SK-N-SH treated with all-trans-retinoic acid at 6 μM for 48 hours (cell line): ENCODE measurements at regions not wholly inside any gene's neighbourhood (a gene's known extent, or its start where the extent isn't known, plus 50 kb on each side); places are given as distances from the start of the nearest gene placed in this dataset.

ENCODE experiments used
- ATAC-seq: fragments of 200-7000 bp; cut with Tn5 transposase; 3 replicates; pipeline ENCODE4 v1.9.1; 2020; ENCODE audit warnings: mild to moderate bottlenecking, moderate library complexity
- ARNTL ChIP-seq: fragments of 450-650 bp; formaldehyde crosslinking; IDR thresholded peaks from 2 replicates; pipeline ENCODE4 v1.5.0; 2020; ENCODE audit warnings: low read depth, mild to moderate bottlenecking, moderate library complexity, borderline replicate concordance
- BACH2 ChIP-seq: fragments of 250-450 bp; sonication (Bioruptor Pico); IDR thresholded peaks from 2 replicates; pipeline ENCODE4 v1.9.0; 2021; ENCODE audit warnings: mild to moderate bottlenecking, borderline replicate concordance
- CSDC2 ChIP-seq: fragments of 250-450 bp; sonication (Bioruptor Pico); IDR thresholded peaks from 2 replicates; pipeline ENCODE4 v1.5.0; 2020; ENCODE audit warnings: mild to moderate bottlenecking, moderate library complexity
- CSRNP3 ChIP-seq: fragments of 250-450 bp; sonication (Bioruptor Pico); IDR thresholded peaks from 2 replicates; pipeline ENCODE4 v1.5.1; 2021; ENCODE audit warnings: mild to moderate bottlenecking, moderate library complexity
- ESRRG ChIP-seq: fragments of 250-450 bp; sonication (Bioruptor Pico); IDR thresholded peaks from 2 replicates; pipeline ENCODE4 v1.6.1; 2021; ENCODE audit warnings: mild to moderate bottlenecking
- ISL1 ChIP-seq: fragments of 250-450 bp; sonication (Bioruptor Pico); IDR thresholded peaks from 2 replicates; pipeline ENCODE4 v2.1.2; 2022; ENCODE audit warnings: mild to moderate bottlenecking, moderate library complexity
- OSR1 ChIP-seq: fragments of 250-450 bp; sonication (Bioruptor Pico); IDR thresholded peaks from 2 replicates; pipeline ENCODE4 v1.8.0; 2022; ENCODE audit warnings: moderate library complexity, mild to moderate bottlenecking, inconsistent platforms
- POU6F1 ChIP-seq: fragments of 250-450 bp; sonication (Bioruptor Pico); IDR thresholded peaks from 2 replicates; pipeline ENCODE4 v1.8.0; 2021; ENCODE audit warnings: low read depth, mild to moderate bottlenecking, moderate library complexity, borderline replicate concordance
- PPARA ChIP-seq: fragments of 250-450 bp; sonication (Bioruptor Pico); IDR thresholded peaks from 2 replicates; pipeline ENCODE4 v1.5.0; 2020; ENCODE audit warnings: mild to moderate bottlenecking, borderline replicate concordance
- RARB ChIP-seq: fragments of 250-450 bp; sonication (Bioruptor Pico); IDR thresholded peaks from 2 replicates; pipeline ENCODE4 v1.8.0; 2021; ENCODE audit warnings: mild to moderate bottlenecking, moderate library complexity
- SNAI2 ChIP-seq: fragments of 250-450 bp; sonication (Bioruptor Pico); IDR thresholded peaks from 2 replicates; pipeline ENCODE4 v1.5.0; 2020; ENCODE audit warnings: mild to moderate bottlenecking, moderate library complexity
- TCF4 ChIP-seq: fragments of 250-450 bp; sonication (Bioruptor Pico); IDR thresholded peaks from 2 replicates; pipeline ENCODE4 v1.8.0; 2021; ENCODE audit warnings: mild to moderate bottlenecking, moderate library complexity, borderline replicate concordance
- TOX ChIP-seq: fragments of 250-450 bp; sonication (Bioruptor Pico); IDR thresholded peaks from 2 replicates; pipeline ENCODE4 v1.8.0; 2021; ENCODE audit warnings: mild to moderate bottlenecking, moderate library complexity, borderline replicate concordance
- ZC3H10 ChIP-seq: fragments of 250-450 bp; sonication (Bioruptor Pico); IDR thresholded peaks from 2 replicates; pipeline ENCODE4 v1.5.1; 2021; ENCODE audit warnings: mild to moderate bottlenecking, moderate library complexity
- ZFP3 ChIP-seq: fragments of 250-450 bp; sonication (Bioruptor Pico); IDR thresholded peaks from 2 replicates; pipeline ENCODE4 v1.5.0; 2020; ENCODE audit warnings: mild to moderate bottlenecking, moderate library complexity
- ZFP30 ChIP-seq: fragments of 450-650 bp; formaldehyde crosslinking; IDR thresholded peaks from 2 replicates; pipeline ENCODE4 v1.5.0; 2022; ENCODE audit warnings: mild to moderate bottlenecking, moderate library complexity
- ZNF565 ChIP-seq: fragments of 450-650 bp; formaldehyde crosslinking; conservative IDR thresholded peaks from 2 replicates; pipeline ENCODE4 v1.5.0; 2020; ENCODE audit warnings: low read depth, mild to moderate bottlenecking, moderate library complexity
- ZNF70 ChIP-seq: fragments of 450-650 bp; formaldehyde crosslinking; IDR thresholded peaks from 2 replicates; pipeline ENCODE4 v1.5.0; 2020; ENCODE audit warnings: mild to moderate bottlenecking, moderate library complexity
- ZNF8 ChIP-seq: fragments of 450-650 bp; formaldehyde crosslinking; IDR thresholded peaks from 2 replicates; pipeline ENCODE4 v1.5.0; 2020; ENCODE audit warnings: mild to moderate bottlenecking, moderate library complexity
- TF ChIP-seq, protein P1 (sequence below): fragments of 250-450 bp; sonication (Bioruptor Pico); IDR thresholded peaks from 2 replicates; pipeline ENCODE4 v1.8.0; 2020; ENCODE audit warnings: mild to moderate bottlenecking, moderate library complexity, borderline replicate concordance
- TF ChIP-seq, protein P2 (sequence below): fragments of 250-450 bp; sonication (Bioruptor Pico); IDR thresholded peaks from 2 replicates; pipeline ENCODE4 v1.5.1; 2020; ENCODE audit warnings: low read depth, mild to moderate bottlenecking, moderate library complexity

DNA sequence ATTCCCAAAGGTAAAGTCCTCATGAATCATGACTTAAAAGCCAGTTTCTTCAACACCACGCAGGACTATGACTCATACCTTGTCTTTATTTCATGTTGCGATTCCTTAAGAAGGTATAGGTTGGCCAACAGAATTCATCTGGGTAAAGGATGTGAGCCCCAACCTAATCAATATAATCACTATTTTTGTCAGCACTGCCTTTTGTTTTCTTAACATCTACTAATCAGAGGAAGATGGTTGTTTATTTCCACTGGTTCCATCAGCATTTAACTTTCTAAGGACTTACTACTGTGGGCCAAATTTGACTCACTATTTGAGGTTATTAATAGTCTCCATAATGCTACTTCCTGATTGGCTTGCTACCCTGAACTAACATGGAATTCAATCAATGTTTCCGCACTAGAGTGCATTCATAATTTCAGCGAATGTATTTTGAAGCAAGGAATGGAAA is 78.6 kb downstream of the SCG2 start:
- no peak; the same call in 2 of the 3 replicates for ATAC-seq
- TF ChIP-seq TCF4 (CRISPR knock-in tag) = no peak
- no peak for TF ChIP-seq BACH2 (CRISPR knock-in tag)
- no peak for TF ChIP-seq SNAI2 (CRISPR knock-in tag)
- no peak for TF ChIP-seq RARB
- TF ChIP-seq ZFP3 = no peak
- no peak for TF ChIP-seq OSR1 (CRISPR knock-in tag)
- no peak for TF ChIP-seq POU6F1 (CRISPR knock-in tag)
- TF ChIP-seq CSDC2 = no peak
- no peak for TF ChIP-seq ZFP30 (CRISPR knock-in tag)
- TF ChIP-seq, protein P1, sequence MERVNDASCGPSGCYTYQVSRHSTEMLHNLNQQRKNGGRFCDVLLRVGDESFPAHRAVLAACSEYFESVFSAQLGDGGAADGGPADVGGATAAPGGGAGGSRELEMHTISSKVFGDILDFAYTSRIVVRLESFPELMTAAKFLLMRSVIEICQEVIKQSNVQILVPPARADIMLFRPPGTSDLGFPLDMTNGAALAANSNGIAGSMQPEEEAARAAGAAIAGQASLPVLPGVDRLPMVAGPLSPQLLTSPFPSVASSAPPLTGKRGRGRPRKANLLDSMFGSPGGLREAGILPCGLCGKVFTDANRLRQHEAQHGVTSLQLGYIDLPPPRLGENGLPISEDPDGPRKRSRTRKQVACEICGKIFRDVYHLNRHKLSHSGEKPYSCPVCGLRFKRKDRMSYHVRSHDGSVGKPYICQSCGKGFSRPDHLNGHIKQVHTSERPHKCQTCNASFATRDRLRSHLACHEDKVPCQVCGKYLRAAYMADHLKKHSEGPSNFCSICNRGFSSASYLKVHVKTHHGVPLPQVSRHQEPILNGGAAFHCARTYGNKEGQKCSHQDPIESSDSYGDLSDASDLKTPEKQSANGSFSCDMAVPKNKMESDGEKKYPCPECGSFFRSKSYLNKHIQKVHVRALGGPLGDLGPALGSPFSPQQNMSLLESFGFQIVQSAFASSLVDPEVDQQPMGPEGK (CRISPR knock-in tag) = no peak
- TF ChIP-seq ARNTL (CRISPR knock-in tag) = no peak
- TF ChIP-seq ZNF8 (CRISPR knock-in tag) = no peak
- no peak for TF ChIP-seq ISL1 (CRISPR knock-in tag)
- no peak for TF ChIP-seq ZNF70 (CRISPR knock-in tag)
- TF ChIP-seq ZC3H10 (CRISPR knock-in tag) = no peak
- no peak for TF ChIP-seq ESRRG
- no peak for TF ChIP-seq PPARA (CRISPR knock-in tag)
- TF ChIP-seq, protein P2, sequence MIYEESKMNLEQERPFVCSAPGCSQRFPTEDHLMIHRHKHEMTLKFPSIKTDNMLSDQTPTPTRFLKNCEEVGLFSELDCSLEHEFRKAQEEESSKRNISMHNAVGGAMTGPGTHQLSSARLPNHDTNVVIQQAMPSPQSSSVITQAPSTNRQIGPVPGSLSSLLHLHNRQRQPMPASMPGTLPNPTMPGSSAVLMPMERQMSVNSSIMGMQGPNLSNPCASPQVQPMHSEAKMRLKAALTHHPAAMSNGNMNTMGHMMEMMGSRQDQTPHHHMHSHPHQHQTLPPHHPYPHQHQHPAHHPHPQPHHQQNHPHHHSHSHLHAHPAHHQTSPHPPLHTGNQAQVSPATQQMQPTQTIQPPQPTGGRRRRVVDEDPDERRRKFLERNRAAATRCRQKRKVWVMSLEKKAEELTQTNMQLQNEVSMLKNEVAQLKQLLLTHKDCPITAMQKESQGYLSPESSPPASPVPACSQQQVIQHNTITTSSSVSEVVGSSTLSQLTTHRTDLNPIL (CRISPR knock-in tag) = no peak

- no peak for ATAC-seq
- TF ChIP-seq RARB (no peak), CSDC2 (no peak), BACH2 (CRISPR knock-in tag) (no peak), ZNF565 (CRISPR knock-in tag) (no peak), ZNF8 (CRISPR knock-in tag) (no peak), ZNF70 (CRISPR knock-in tag) (no peak), ESRRG (no peak), PPARA (CRISPR knock-in tag) (no peak), POU6F1 (CRISPR knock-in tag) (no peak)
- TF ChIP-seq, all 23 proteins: peak for 0
These were observed 78.1 kb downstream of the SCG2 start for GRCh38 chr2:223524066-223524465.

DNA sequence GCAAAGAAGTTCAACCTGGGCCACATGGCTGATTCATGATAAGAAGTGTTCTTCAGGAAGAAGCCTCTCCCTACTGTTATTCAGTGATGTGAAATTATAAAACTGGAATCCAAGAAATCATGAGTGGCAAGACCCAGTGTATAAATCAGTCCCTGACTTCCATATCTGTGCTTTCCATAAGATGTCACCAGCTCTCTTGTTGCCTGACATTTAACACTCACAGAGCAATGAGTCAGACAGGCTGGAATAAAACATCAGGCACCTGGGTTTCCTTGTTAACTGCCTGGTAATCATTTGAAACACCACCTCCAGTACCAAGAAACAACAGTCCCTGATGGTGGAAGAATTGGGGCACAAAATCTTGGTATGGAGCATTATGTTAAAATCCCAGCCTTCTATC is 76.1 kb downstream of the SCG2 start:
- TF ChIP-seq PPARA (CRISPR knock-in tag) (no peak), CSRNP3 (no peak), ZNF8 (CRISPR knock-in tag) (no peak), ARNTL (CRISPR knock-in tag) (no peak), TOX (no peak), BACH2 (CRISPR knock-in tag) (no peak)
- peak; percentile 26 for ATAC-seq

- ATAC-seq = peak; percentile 82
- TF ChIP-seq RARB (no peak), ISL1 (CRISPR knock-in tag) (peak; percentile 41; the same call in 1 of the 2 replicates)
These were observed 74.1 kb downstream of the SCG2 start for GRCh38 chr2:223528036-223528435.
